GM23338 (cell line): ENCODE measurements at regions not wholly inside any gene's neighbourhood (a gene's known extent, or its start where the extent isn't known, plus 50 kb on each side); places are given as distances from the start of the nearest gene placed in this dataset.

Source experiments
- ATAC-seq: fragments of 200-7000 bp; cut with Tn5 transposase; 3 replicates; pipeline ENCODE4 v1.9.1; 2020
- DNase-seq: peaks from one replicate; pipeline ENCODE4 v3.0.0-alpha.2; 2015; ENCODE audit warnings: low spot score
- H2AFZ ChIP-seq: fragments of 200-600 bp; sonication (generic); 2 replicates; pipeline ENCODE4 v1.8.0; 2016; ENCODE audit warnings: antibody characterized with exemption, mild to moderate bottlenecking, moderate library complexity
- H3F3A ChIP-seq: fragments of 200-600 bp; sonication (generic); replicated peaks from 2 replicates; pipeline ENCODE4 v1.8.0; 2017; ENCODE audit warnings: antibody characterized with exemption, mixed run types, low read depth
- H3K27ac ChIP-seq: fragments of 200-600 bp; sonication (generic); 2 replicates; pipeline ENCODE4 v1.6.1; 2016; ENCODE audit warnings: low read depth
- H3K27me3 ChIP-seq: fragments of 200-600 bp; sonication (generic); 2 replicates; pipeline ENCODE4 v1.8.0; 2016; ENCODE audit warnings: mild to moderate bottlenecking, mixed run types, moderate library complexity; ENCODE audit not compliant: insufficient read depth
- H3K36me3 ChIP-seq: fragments of 200-600 bp; sonication (generic); 2 replicates; pipeline ENCODE4 v1.8.0; 2016; ENCODE audit warnings: mild to moderate bottlenecking; ENCODE audit not compliant: insufficient read depth
- H3K4me1 ChIP-seq: fragments of 200-600 bp; sonication (generic); 2 replicates; pipeline ENCODE4 v1.8.0; 2016; ENCODE audit warnings: mild to moderate bottlenecking, moderate library complexity; ENCODE audit not compliant: insufficient read depth
- H3K4me2 ChIP-seq: fragments of 200-600 bp; sonication (generic); 2 replicates; pipeline ENCODE4 v1.7.1; 2017; ENCODE audit warnings: mixed run types
- H3K4me3 ChIP-seq: fragments of 200-600 bp; sonication (generic); 2 replicates; pipeline ENCODE4 v1.6.1; 2016; ENCODE audit warnings: mixed run types
- H3K79me2 ChIP-seq: fragments of 200-600 bp; sonication (generic); replicated peaks from 2 replicates; pipeline ENCODE4 v1.8.0; 2017; ENCODE audit warnings: mild to moderate bottlenecking; ENCODE audit not compliant: insufficient read depth
- H3K9me2 ChIP-seq: fragments of 200-600 bp; sonication (generic); 2 replicates; pipeline ENCODE4 v1.8.0; 2017; ENCODE audit not compliant: insufficient read depth
- H4K20me1 ChIP-seq: fragments of 200-600 bp; sonication (generic); replicated peaks from 2 replicates; pipeline ENCODE4 v1.8.0; 2017; ENCODE audit warnings: mild to moderate bottlenecking; ENCODE audit not compliant: insufficient read depth
- H3K27ac Mint-ChIP-seq: 2 replicates; pipeline ENCODE4 v1.8.0; 2020; ENCODE audit warnings: inconsistent platforms, mild to moderate bottlenecking, moderate library complexity, mixed read lengths
- H3K27me3 Mint-ChIP-seq: 3 replicates; pipeline ENCODE4 v1.8.0; 2022; ENCODE audit warnings: low read depth, mild to moderate bottlenecking, moderate library complexity, mixed read lengths, inconsistent platforms; ENCODE audit not compliant: insufficient read depth, poor library complexity
- H3K36me3 Mint-ChIP-seq: 3 replicates; pipeline ENCODE4 v1.8.0; 2021; ENCODE audit warnings: low read depth, mild to moderate bottlenecking, inconsistent platforms, moderate library complexity, mixed read lengths
- H3K4me1 Mint-ChIP-seq: 3 replicates; pipeline ENCODE4 v1.8.0; 2020; ENCODE audit warnings: mild to moderate bottlenecking, inconsistent platforms, mixed read lengths
- H3K4me3 Mint-ChIP-seq: 3 replicates; pipeline ENCODE4 v1.8.0; 2021; ENCODE audit warnings: moderate library complexity, mild to moderate bottlenecking, inconsistent platforms, mixed read lengths
- H3K9me3 Mint-ChIP-seq: 3 replicates; pipeline ENCODE4 v1.8.0; 2020; ENCODE audit warnings: moderate library complexity, mild to moderate bottlenecking, inconsistent platforms, mixed read lengths
- CREB1 ChIP-seq: fragments of 250-450 bp; sonication (Bioruptor Pico); IDR thresholded peaks from 2 replicates; pipeline ENCODE4 v1.5.0; 2020; ENCODE audit warnings: low read depth, mild to moderate bottlenecking, moderate library complexity
- EZH2 ChIP-seq: fragments of 200-600 bp; sonication (generic); IDR thresholded peaks from one replicate; pipeline ENCODE4 v1.8.0; 2017; ENCODE audit warnings: antibody characterized with exemption, mild to moderate bottlenecking, low read depth; ENCODE audit not compliant: unreplicated experiment
- EZH2phosphoT487 ChIP-seq: fragments of 200-600 bp; sonication (generic); IDR thresholded peaks from one replicate; pipeline ENCODE4 v1.8.1; 2018; ENCODE audit warnings: antibody characterized with exemption; ENCODE audit not compliant: unreplicated experiment
- JUNB ChIP-seq: IDR thresholded peaks from one replicate; pipeline ENCODE4 v1.6.1; 2016; ENCODE audit warnings: antibody characterized with exemption; ENCODE audit not compliant: unreplicated experiment
- NANOG ChIP-seq: IDR thresholded peaks from 2 replicates; pipeline ENCODE4 v1.6.1; 2016; ENCODE audit warnings: antibody characterized with exemption, borderline replicate concordance
- POLR2AphosphoS5 ChIP-seq: IDR thresholded peaks from 2 replicates; pipeline ENCODE4 v1.6.1; 2016; ENCODE audit warnings: antibody characterized with exemption, low read depth
- STAT1 ChIP-seq: IDR thresholded peaks from one replicate; pipeline ENCODE4 v1.6.1; 2016; ENCODE audit warnings: antibody characterized with exemption; ENCODE audit not compliant: unreplicated experiment
- ZNF114 ChIP-seq: fragments of 250-450 bp; sonication (Bioruptor Pico); IDR thresholded peaks from 2 replicates; pipeline ENCODE4 v1.5.0; 2020; ENCODE audit warnings: mild to moderate bottlenecking, moderate library complexity
- ZNF331 ChIP-seq: fragments of 250-450 bp; sonication (Bioruptor Pico); IDR thresholded peaks from 2 replicates; pipeline ENCODE4 v1.5.0; 2020; ENCODE audit warnings: low read depth, mild to moderate bottlenecking, moderate library complexity
- TF ChIP-seq, protein P1 (sequence below): IDR thresholded peaks from 2 replicates; pipeline ENCODE4 v1.6.1; 2016; ENCODE audit warnings: antibody characterized with exemption
- TF ChIP-seq, protein P2 (sequence below): IDR thresholded peaks from one replicate; pipeline ENCODE4 v1.6.1; 2018; ENCODE audit warnings: antibody characterized with exemption; ENCODE audit not compliant: unreplicated experiment
- TF ChIP-seq, protein P3 (sequence below): fragments of 250-450 bp; sonication (Bioruptor Pico); IDR thresholded peaks from 2 replicates; pipeline ENCODE4 v1.5.0; 2020; ENCODE audit warnings: mild to moderate bottlenecking, moderate library complexity
- TF ChIP-seq, protein P4 (sequence below), 2 experiments: fragments of 200-600 bp in 1 of 2; sonication (generic) in 1 of 2; conservative IDR thresholded peaks; 2 replicates each; pipeline versions ENCODE4 v1.5.1 to v1.6.1; 2016 to 2017; ENCODE audit warnings: antibody characterized with exemption in 2 of 2, low read depth in 2 of 2, mild to moderate bottlenecking in 2 of 2, moderate library complexity in 1 of 2

DNA sequence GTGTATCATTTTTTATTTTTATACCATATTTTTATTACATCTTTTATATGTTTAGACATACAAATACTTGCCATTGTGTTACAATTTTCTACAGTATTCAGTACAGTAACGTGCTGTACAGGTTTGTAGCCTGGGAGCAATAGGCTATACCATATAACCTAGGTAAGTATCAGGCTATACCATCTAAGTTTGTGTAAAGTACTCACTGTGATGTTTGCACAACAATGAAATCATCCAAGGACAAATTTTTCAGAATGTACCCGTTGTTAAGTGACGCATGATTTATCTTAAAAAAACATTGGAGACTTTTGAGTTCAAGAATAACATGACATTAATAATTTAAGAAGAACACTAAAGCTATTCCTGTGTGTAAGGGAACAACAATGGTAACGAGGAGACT, 96.0 kb upstream of the LEF1 start:
- no peaks in the 10 kb centered on the region for H3K27me3 Mint-ChIP-seq
- Histone ChIP-seq H3K9me2 (no peaks in the 10 kb centered on the region), H3K4me2 (no peak overlapping the region), H3K36me3 (no peaks in the 10 kb centered on the region), H4K20me1 (no peaks in the 10 kb centered on the region), H3K4me3 (no peak overlapping the region), H3F3A (no peaks in the 10 kb centered on the region), H3K27me3 (no peaks in the 10 kb centered on the region), H3K27ac (no peak overlapping the region), H3K4me1 (no peaks in the 10 kb centered on the region; the same call in 1 of the 2 replicates), H3K79me2 (no peaks in the 10 kb centered on the region), H2AFZ (no peak overlapping the region)
- no peak for TF ChIP-seq POLR2AphosphoS5
- no peak for TF ChIP-seq EZH2
- no peak for TF ChIP-seq NANOG
- TF ChIP-seq JUNB: no peak
- no peak for TF ChIP-seq CREB1
- TF ChIP-seq, protein P1, sequence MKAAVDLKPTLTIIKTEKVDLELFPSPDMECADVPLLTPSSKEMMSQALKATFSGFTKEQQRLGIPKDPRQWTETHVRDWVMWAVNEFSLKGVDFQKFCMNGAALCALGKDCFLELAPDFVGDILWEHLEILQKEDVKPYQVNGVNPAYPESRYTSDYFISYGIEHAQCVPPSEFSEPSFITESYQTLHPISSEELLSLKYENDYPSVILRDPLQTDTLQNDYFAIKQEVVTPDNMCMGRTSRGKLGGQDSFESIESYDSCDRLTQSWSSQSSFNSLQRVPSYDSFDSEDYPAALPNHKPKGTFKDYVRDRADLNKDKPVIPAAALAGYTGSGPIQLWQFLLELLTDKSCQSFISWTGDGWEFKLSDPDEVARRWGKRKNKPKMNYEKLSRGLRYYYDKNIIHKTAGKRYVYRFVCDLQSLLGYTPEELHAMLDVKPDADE: no peak
- TF ChIP-seq STAT1: no peak
- TF ChIP-seq, protein P2, sequence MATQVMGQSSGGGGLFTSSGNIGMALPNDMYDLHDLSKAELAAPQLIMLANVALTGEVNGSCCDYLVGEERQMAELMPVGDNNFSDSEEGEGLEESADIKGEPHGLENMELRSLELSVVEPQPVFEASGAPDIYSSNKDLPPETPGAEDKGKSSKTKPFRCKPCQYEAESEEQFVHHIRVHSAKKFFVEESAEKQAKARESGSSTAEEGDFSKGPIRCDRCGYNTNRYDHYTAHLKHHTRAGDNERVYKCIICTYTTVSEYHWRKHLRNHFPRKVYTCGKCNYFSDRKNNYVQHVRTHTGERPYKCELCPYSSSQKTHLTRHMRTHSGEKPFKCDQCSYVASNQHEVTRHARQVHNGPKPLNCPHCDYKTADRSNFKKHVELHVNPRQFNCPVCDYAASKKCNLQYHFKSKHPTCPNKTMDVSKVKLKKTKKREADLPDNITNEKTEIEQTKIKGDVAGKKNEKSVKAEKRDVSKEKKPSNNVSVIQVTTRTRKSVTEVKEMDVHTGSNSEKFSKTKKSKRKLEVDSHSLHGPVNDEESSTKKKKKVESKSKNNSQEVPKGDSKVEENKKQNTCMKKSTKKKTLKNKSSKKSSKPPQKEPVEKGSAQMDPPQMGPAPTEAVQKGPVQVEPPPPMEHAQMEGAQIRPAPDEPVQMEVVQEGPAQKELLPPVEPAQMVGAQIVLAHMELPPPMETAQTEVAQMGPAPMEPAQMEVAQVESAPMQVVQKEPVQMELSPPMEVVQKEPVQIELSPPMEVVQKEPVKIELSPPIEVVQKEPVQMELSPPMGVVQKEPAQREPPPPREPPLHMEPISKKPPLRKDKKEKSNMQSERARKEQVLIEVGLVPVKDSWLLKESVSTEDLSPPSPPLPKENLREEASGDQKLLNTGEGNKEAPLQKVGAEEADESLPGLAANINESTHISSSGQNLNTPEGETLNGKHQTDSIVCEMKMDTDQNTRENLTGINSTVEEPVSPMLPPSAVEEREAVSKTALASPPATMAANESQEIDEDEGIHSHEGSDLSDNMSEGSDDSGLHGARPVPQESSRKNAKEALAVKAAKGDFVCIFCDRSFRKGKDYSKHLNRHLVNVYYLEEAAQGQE: no peak
- TF ChIP-seq ZNF114: no peak
- TF ChIP-seq EZH2phosphoT487: no peak
- TF ChIP-seq, protein P3, sequence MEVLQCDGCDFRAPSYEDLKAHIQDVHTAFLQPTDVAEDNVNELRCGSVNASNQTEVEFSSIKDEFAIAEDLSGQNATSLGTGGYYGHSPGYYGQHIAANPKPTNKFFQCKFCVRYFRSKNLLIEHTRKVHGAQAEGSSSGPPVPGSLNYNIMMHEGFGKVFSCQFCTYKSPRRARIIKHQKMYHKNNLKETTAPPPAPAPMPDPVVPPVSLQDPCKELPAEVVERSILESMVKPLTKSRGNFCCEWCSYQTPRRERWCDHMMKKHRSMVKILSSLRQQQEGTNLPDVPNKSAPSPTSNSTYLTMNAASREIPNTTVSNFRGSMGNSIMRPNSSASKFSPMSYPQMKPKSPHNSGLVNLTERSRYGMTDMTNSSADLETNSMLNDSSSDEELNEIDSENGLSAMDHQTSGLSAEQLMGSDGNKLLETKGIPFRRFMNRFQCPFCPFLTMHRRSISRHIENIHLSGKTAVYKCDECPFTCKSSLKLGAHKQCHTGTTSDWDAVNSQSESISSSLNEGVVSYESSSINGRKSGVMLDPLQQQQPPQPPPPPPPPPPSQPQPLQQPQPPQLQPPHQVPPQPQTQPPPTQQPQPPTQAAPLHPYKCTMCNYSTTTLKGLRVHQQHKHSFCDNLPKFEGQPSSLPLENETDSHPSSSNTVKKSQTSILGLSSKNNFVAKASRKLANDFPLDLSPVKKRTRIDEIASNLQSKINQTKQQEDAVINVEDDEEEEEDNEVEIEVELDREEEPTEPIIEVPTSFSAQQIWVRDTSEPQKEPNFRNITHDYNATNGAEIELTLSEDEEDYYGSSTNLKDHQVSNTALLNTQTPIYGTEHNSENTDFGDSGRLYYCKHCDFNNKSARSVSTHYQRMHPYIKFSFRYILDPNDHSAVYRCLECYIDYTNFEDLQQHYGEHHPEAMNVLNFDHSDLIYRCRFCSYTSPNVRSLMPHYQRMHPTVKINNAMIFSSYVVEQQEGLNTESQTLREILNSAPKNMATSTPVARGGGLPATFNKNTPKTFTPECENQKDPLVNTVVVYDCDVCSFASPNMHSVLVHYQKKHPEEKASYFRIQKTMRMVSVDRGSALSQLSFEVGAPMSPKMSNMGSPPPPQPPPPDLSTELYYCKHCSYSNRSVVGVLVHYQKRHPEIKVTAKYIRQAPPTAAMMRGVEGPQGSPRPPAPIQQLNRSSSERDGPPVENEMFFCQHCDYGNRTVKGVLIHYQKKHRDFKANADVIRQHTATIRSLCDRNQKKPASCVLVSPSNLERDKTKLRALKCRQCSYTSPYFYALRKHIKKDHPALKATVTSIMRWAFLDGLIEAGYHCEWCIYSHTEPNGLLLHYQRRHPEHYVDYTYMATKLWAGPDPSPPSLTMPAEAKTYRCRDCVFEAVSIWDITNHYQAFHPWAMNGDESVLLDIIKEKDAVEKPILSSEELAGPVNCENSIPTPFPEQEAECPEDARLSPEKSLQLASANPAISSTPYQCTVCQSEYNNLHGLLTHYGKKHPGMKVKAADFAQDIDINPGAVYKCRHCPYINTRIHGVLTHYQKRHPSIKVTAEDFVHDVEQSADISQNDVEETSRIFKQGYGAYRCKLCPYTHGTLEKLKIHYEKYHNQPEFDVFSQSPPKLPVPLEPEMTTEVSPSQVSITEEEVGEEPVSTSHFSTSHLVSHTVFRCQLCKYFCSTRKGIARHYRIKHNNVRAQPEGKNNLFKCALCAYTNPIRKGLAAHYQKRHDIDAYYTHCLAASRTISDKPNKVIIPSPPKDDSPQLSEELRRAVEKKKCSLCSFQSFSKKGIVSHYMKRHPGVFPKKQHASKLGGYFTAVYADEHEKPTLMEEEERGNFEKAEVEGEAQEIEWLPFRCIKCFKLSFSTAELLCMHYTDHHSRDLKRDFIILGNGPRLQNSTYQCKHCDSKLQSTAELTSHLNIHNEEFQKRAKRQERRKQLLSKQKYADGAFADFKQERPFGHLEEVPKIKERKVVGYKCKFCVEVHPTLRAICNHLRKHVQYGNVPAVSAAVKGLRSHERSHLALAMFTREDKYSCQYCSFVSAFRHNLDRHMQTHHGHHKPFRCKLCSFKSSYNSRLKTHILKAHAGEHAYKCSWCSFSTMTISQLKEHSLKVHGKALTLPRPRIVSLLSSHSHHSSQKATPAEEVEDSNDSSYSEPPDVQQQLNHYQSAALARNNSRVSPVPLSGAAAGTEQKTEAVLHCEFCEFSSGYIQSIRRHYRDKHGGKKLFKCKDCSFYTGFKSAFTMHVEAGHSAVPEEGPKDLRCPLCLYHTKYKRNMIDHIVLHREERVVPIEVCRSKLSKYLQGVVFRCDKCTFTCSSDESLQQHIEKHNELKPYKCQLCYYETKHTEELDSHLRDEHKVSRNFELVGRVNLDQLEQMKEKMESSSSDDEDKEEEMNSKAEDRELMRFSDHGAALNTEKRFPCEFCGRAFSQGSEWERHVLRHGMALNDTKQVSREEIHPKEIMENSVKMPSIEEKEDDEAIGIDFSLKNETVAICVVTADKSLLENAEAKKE (CRISPR knock-in tag): no peak
- TF ChIP-seq ZNF331 (CRISPR knock-in tag): no peak
- TF ChIP-seq, protein P4, sequence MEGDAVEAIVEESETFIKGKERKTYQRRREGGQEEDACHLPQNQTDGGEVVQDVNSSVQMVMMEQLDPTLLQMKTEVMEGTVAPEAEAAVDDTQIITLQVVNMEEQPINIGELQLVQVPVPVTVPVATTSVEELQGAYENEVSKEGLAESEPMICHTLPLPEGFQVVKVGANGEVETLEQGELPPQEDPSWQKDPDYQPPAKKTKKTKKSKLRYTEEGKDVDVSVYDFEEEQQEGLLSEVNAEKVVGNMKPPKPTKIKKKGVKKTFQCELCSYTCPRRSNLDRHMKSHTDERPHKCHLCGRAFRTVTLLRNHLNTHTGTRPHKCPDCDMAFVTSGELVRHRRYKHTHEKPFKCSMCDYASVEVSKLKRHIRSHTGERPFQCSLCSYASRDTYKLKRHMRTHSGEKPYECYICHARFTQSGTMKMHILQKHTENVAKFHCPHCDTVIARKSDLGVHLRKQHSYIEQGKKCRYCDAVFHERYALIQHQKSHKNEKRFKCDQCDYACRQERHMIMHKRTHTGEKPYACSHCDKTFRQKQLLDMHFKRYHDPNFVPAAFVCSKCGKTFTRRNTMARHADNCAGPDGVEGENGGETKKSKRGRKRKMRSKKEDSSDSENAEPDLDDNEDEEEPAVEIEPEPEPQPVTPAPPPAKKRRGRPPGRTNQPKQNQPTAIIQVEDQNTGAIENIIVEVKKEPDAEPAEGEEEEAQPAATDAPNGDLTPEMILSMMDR (conservative IDR thresholded peaks at IDR 0.05; ENCODE audit: low read depth in 2 of 2): no peak
- ATAC-seq (no peak), DNase-seq (no peak)
- no peak overlapping the region for H3K27ac Mint-ChIP-seq
- H3K36me3 Mint-ChIP-seq: no peaks in the 10 kb centered on the region
- H3K4me3 Mint-ChIP-seq: no peak overlapping the region
- peaks cover 12% of the 10 kb centered on the region; the same call in 2 of the 3 replicates for H3K4me1 Mint-ChIP-seq
- H3K9me3 Mint-ChIP-seq: no peaks in the 10 kb centered on the region; the same call in 2 of the 3 replicates
